HG02588 (cell line): ENCODE measurements at regions not wholly inside any gene's neighbourhood (a gene's known extent, or its start where the extent isn't known, plus 50 kb on each side); places are given as distances from the start of the nearest gene placed in this dataset.
"Not testable (repeated sequence)": the region's sequence is repeated elsewhere in the genome, so short reads cannot be mapped to it uniquely, and the experiment has no call there.

Experiments
- ATAC-seq: cut with Tn5 transposase; IDR thresholded peaks from one replicate; pipeline ENCODE4 v1.9.1; 2021; ENCODE audit warnings: mild to moderate bottlenecking, moderate library complexity; ENCODE audit not compliant: unreplicated experiment

DNA sequence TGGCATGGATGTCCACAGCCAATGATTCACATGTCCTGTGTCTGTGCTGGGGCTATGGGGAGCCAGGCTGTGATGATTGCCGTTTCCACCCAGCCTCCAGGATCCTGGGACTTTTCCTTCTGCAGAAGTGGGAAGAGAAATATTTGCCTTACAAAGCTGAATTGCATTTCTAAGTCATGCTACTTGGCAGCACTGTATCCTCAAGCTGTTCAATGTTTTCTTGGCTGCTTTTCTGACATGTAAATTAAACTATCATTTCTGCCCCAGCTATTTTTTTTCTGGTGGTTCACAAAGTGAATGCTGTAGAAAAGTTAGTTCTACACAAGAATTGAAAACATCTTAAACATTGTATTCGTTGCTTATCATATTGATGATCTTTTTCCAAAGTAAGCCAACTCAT, 51.9 kb upstream of the TCERG1L start:
- no peak for ATAC-seq

DNA sequence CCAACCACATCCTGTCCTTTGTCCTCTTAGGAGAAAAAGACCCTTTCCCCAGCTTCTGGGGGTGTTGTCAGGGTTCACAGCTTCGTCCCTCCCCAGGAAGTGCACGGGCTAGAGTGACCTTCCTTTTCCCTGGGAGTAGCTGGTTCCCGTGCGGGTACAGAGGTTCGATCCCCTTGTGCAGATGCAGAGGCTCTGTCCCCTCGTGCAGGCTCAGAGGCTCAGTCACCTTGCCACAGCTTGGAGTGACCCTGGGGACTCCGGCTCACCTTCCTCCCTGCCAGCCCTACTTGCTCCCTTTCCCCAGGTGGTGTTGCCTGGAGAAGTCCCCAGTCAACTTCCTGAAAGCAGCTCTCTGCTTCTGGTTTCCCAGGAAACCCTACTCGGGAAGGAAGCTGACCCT, 60.0 kb upstream of the TCERG1L start:
- no peak for ATAC-seq

DNA sequence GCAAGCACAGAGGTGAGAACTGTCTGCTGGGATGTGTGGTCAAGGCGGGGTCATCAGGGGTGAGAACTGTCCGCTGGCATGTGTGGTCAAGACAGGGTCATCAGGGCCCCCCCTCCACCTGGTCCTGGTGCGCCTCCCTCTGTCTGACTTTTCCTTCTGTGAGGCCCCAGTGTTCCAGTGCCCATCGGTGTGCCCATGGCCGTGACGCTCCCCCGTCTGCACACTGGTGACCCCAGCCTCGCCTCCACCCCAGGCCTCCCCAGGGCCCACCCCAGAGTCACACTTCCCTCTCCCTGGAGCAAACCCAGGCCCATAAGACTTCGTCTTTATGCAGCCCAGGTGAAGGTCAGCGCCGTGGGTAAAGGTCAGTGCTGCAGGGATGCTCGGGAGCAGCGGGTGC, 70.1 kb upstream of the TCERG1L start:
- no peak for ATAC-seq

DNA sequence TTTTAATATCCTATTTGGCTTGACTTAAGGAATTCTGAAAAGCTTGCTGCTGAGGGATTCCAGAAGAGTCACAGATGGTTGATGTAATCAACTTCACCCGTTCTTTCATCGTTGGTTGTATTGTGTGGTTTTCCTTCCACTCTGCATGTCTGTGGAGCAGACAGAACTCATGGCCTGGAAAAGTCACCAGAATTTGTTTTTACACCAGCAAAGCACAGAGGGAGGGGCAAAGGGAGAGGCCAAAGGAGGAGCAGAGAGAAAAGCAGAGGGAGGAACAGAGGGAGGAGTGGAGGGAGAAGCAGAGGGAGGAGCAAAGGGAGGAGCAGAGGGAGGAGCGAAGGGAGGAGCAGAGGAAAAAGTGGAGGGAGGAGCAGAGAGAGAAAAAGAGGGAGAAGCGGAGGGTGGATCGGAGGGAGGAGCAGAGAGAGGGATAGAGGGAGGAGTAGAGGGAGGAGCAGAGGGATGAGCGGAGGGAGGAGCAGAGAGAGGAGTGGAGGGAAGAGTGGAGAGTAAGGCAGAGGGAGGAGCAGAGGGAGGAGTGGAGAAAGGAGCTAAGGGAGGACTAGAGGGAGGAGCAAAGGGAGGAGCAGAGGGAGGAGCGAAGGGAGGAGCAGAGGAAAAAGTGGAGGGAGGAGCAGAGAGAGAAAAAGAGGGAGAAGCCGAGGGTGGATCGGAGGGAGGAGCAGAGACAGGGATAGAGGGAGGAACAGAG, 73.8 kb upstream of the TCERG1L start:
- ATAC-seq = not testable (repeated sequence)

GRCh38 chr10:131387018-131387529, 75.6 kb upstream of the TCERG1L start:
- ATAC-seq = no peak

- ATAC-seq = no peak
These were observed 80.4 kb upstream of the TCERG1L start for GRCh38 chr10:131391936-131392335.

- ATAC-seq = no peak
These were observed 84.9 kb upstream of the TCERG1L start for GRCh38 chr10:131396121-131397050.

DNA sequence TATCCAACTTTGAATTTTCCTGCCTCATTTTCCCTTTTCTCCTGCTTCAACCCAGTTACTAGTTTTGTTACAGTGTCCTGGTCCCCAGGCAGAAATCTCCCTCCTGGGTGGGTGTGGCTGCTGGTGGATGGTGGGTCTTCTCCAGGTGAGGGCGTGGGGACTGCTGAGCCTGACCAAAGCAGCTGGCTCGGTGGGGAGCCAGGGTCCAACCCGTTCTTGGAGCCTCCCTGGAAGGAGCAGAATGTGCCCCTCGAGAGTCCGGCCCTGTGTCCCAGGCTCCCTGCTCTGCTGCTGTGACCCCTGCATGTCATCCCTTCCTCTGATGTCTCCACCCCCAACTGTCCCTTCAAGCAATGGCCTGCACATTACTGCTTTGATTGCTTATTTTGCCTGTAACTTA, 86.6 kb upstream of the TCERG1L start:
- no peak for ATAC-seq

DNA sequence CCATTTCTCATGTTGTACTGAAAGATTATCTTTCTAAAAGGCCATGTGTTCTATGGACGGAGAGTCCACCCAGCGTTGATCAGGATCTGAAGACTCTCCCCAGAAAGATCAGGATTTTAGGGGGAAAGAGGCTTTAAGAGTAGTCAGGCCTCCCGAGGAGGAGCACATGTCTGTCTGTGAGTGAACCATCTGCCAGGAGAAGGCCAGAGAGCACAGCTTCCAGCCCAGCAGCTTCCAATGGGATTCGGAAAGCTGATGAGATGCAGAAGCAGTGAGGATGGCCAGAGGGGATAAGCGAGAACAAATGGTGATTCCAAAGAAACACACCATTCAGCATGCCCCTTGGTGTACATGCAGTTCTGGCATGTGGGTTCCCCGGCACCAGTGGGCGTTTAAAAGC, 88.5 kb upstream of the TCERG1L start:
- no peak for ATAC-seq

- no peak for ATAC-seq
These were observed 89.0 kb upstream of the TCERG1L start for GRCh38 chr10:131400513-131400912.

DNA sequence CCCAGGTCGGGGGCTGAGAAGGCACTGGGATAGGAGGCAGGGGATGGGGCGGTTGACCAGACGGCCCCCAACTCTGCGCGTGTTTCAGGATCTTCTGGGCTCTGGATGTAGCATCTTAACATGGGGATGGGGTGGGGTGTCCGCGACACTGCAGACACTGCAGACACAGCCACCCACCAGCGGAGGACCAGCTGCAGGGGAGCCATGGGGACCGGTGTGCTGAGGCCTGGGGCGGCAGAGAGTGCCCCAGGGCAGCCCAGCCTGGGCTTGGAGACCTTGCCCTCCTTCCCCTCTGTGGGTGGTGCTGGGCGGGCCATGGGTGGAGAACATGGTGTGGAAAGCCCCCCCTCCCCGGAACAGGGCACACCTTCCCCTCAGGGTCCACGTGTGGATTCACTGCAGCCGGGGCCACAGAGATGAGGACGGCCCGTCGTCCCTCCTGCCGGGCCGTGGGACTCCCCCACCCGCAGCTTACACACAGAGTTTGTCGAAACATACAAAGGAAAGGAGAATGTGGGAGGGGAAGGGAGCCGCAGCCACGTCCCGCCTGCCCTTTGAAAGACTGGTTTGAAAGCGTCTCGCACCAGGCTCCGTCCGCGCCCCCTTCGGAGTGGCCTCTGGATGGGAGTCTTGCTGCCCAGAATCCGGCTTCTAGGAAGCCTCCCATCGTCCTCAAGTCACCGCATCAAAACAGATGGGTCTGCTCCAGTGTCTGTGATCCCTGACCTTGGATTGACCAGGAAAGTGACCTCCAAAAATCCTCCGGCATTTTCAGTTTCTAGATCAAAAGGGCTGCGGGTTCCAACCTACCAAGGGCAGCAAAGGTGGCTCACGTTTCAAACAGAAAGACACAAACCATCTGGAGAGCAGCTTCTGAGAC, 91.5 kb upstream of the TCERG1L start:
- ATAC-seq = no peak

- no peak for ATAC-seq
These were observed 92.4 kb upstream of the TCERG1L start for GRCh38 chr10:131403936-131404335.

- no peak for ATAC-seq
These were observed 93.4 kb upstream of the TCERG1L start for GRCh38 chr10:131404886-131405285.

- no peak for ATAC-seq
These were observed 95.3 kb upstream of the TCERG1L start for GRCh38 chr10:131406676-131407392.

- no peak for ATAC-seq
These were observed 107.2 kb upstream of the TCERG1L start for GRCh38 chr10:131418681-131419080.

- ATAC-seq = no peak
These were observed 108.3 kb upstream of the TCERG1L start for GRCh38 chr10:131419797-131420196.

DNA sequence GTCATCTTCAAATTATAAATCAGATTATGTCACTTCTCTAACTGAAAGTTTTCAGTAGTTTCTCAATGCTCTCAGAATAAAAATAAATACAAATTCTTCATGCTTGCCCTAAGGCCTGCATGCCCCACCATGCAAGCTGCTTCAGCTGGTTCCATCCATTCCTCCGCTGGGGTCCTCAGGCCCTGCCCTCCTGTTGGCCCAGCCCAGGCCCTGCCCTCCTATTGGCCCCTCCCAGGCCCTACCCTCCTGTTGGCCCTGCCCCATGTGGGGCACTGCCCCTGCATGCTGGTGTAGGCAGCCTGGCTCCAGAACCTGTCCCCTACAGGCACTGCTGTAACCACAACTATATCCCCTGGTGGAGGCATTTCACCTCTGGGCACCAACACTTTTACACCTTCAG, 109.3 kb upstream of the TCERG1L start:
- no peak for ATAC-seq

GRCh38 chr10:131421381-131421780, 109.9 kb upstream of the TCERG1L start:
- ATAC-seq = no peak

GRCh38 chr10:131422731-131423130, 111.2 kb upstream of the TCERG1L start:
- no peak for ATAC-seq

DNA sequence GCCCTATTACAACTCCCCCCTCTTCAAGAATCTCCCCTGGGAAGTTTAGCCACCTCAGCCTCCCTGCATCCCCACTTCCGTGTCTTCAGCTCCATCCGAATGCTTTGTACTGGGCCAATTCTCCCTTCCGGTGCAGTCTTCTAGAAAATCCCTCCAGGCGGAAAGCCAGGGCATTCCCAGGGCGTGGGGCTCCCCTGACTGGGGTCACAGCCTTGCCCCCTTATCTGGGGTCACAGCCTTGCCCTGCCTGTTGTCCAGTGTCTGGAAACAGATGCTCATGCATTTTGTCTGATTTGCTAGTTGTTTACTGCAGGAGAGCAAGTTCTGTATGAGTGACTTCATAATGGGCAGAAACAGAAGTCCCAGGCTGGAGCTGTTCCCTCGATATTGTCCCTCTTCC, 112.5 kb upstream of the TCERG1L start:
- ATAC-seq = no peak
